ENCODE measurements at regions not wholly inside any gene's neighbourhood (a gene's known extent, or its start where the extent isn't known, plus 50 kb on each side); places are given as distances from the start of the nearest gene placed in this dataset.
"Not testable (repeated sequence)": the region's sequence is repeated elsewhere in the genome, so short reads cannot be mapped to it uniquely, and the experiment has no call there.

- Mint-ChIP-seq H3K27me3 (ENCODE audit: low read depth) (peaks cover 24% of the 10 kb centered on the region), H3K36me3 (ENCODE audit: low read depth) (no peaks in the 10 kb centered on the region), H3K4me1 (peaks cover 12% of the 10 kb centered on the region), H3K27ac (no peak overlapping the region), H3K4me3 (no peak overlapping the region), H3K9me3 (no peaks in the 10 kb centered on the region)
- TF ChIP-seq CTCF (IDR thresholded peaks at IDR 0.05; ENCODE audit: unreplicated experiment in 3 of 3) = no peak
These were observed 204.1 kb downstream of the NDUFA10 start for GRCh38 chr2:239820836-239821693.

- TF ChIP-seq CTCF (IDR thresholded peaks at IDR 0.05; ENCODE audit: unreplicated experiment in 3 of 3) = no peak
- peaks cover 28% of the 10 kb centered on the region for H3K27me3 Mint-ChIP-seq (ENCODE audit: low read depth)
These were observed 205.1 kb downstream of the NDUFA10 start for GRCh38 chr2:239819974-239820555.

GRCh38 chr2:239819091-239819973 is 205.8 kb downstream of the NDUFA10 start:
- peaks cover 28% of the 10 kb centered on the region for H3K27me3 Mint-ChIP-seq (ENCODE audit: low read depth)
- peaks cover 20% of the 10 kb centered on the region for H3K4me1 Mint-ChIP-seq
- H3K9me3 Mint-ChIP-seq = peaks cover 3% of the 10 kb centered on the region
- H3K36me3 Mint-ChIP-seq (ENCODE audit: low read depth) = no peaks in the 10 kb centered on the region
- H3K4me3 Mint-ChIP-seq = no peak overlapping the region
- no peak overlapping the region for H3K27ac Mint-ChIP-seq
- TF ChIP-seq CTCF (IDR thresholded peaks at IDR 0.05; ENCODE audit: unreplicated experiment in 3 of 3) = no peak

More at GRCh38 chr2:239819974-239820555, 205.1 kb downstream of the NDUFA10 start:
- peaks cover 3% of the 10 kb centered on the region for H3K9me3 Mint-ChIP-seq
- H3K4me3 Mint-ChIP-seq = no peak overlapping the region
- no peaks in the 10 kb centered on the region for H3K36me3 Mint-ChIP-seq (ENCODE audit: low read depth)
- H3K4me1 Mint-ChIP-seq = peaks cover 18% of the 10 kb centered on the region
- H3K27ac Mint-ChIP-seq = no peak overlapping the region

GRCh38 chr2:239818531-239819011 is 206.6 kb downstream of the NDUFA10 start:
- H3K4me3 Mint-ChIP-seq = no peak overlapping the region
- peaks cover 33% of the 10 kb centered on the region for H3K27me3 Mint-ChIP-seq (ENCODE audit: low read depth)

GRCh38 chr2:239818086-239818485 is 207.1 kb downstream of the NDUFA10 start:
- H3K27me3 Mint-ChIP-seq (ENCODE audit: low read depth) = peaks cover 30% of the 10 kb centered on the region
- peaks cover 25% of the 10 kb centered on the region for H3K4me1 Mint-ChIP-seq
- H3K36me3 Mint-ChIP-seq (ENCODE audit: low read depth) = no peaks in the 10 kb centered on the region
- no peak overlapping the region for H3K4me3 Mint-ChIP-seq
- no peak for TF ChIP-seq CTCF (IDR thresholded peaks at IDR 0.05; ENCODE audit: unreplicated experiment in 3 of 3)
- no peak overlapping the region for H3K27ac Mint-ChIP-seq
- H3K9me3 Mint-ChIP-seq = peaks cover 3% of the 10 kb centered on the region

More at GRCh38 chr2:239818531-239819011, 206.6 kb downstream of the NDUFA10 start:
- Mint-ChIP-seq H3K4me1 (peaks cover 25% of the 10 kb centered on the region), H3K9me3 (peaks cover 3% of the 10 kb centered on the region), H3K36me3 (ENCODE audit: low read depth) (no peaks in the 10 kb centered on the region), H3K27ac (no peak overlapping the region)
- no peak for TF ChIP-seq CTCF (IDR thresholded peaks at IDR 0.05; ENCODE audit: unreplicated experiment in 3 of 3)

- H3K9me3 Mint-ChIP-seq; H3K4me3 Mint-ChIP-seq; H3K36me3 Mint-ChIP-seq (ENCODE audit: low read depth); H3K27ac Mint-ChIP-seq: not testable (repeated sequence)
- Mint-ChIP-seq H3K27me3 (ENCODE audit: low read depth) (peaks cover 27% of the 10 kb centered on the region), H3K4me1 (peaks cover 25% of the 10 kb centered on the region)
These were observed 207.6 kb downstream of the NDUFA10 start for GRCh38 chr2:239817468-239818031.

Data from nephron (organoid).